SKM-1 (cell line): ENCODE measurements at regions not wholly inside any gene's neighbourhood (a gene's known extent, or its start where the extent isn't known, plus 50 kb on each side); places are given as distances from the start of the nearest gene placed in this dataset.
"Not testable (repeated sequence)": the region's sequence is repeated elsewhere in the genome, so short reads cannot be mapped to it uniquely, and the experiment has no call there.

Experiments used
- DNase-seq: peaks from one replicate; lab custom pipeline; 2025; ENCODE audit not compliant: unreplicated experiment; lab: John Stamatoyannopoulos, UW

DNA sequence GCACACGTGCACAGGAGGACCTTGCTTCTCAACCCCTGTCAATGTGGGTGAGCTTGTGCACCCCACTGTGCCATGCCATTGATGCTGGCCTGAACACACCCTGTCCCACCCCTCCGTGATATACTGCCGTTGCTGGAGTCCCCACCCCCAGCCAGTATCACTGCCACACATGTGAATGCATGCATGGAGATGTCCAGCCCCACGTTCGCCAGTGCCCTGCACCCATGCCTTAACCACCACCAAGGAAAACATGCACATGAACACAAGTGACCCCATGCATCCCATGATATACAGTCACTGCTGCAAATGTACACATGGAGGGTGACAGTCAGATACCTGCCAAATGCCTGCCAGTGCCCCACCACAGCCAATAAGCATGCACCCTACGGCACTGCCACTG is 692.5 kb upstream of the ZWINT start:
- no peak for DNase-seq

DNA sequence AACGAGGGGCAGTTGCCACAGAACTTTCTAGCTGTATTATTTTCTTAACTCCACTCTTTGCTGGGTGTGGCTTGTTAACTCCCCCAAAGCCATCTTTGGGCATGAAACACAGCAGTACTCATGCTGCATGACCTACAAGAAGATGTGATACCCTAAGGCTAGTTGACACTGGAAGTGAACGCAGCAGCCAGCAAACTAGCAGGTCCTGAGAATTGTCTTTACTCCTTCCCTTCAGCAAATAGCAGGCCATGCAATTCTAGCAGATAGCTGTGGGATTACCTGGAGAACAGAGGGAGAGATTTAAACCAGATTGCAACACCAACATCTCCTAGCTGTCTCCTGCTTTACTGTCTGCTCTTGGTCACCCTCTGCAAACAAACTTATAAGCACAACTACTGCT is 688.0 kb upstream of the ZWINT start:
- no peak for DNase-seq

DNA sequence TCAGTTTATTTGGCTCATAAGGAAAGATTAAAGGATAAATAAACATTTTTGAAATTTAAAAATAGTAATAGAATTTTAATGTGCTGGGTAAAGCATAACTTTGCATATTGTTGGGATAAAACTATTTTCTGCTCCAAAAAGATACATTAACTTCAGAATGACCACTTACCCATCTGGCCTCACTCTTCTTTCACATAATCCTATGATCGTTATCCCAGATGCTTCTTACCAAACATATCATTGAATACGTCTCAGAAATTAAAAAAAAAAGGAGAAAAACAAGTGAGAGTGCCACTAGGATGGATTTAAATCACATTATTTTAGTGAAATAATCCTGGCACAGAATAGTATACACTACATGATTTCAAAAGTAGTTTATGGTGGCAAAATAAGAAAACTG is 677.5 kb upstream of the ZWINT start:
- no peak for DNase-seq

DNA sequence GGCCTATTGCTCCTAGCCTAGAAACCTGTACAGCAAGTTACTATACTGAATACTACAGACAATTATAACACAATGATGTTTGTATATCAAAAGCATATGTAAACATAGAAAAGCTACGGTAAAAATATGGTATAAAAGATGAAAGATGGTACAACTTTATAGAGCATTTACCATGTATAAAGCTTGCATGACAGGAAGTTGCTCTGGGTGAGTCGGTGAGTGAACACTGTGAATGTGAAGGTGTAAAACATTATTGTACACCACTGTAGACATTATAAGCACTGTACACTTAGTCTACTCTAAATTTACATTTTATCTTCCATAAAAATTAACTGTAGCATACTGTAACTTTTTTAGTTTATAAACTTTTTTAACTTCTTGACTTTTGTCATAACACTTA is 674.3 kb upstream of the ZWINT start:
- DNase-seq = no peak

DNA sequence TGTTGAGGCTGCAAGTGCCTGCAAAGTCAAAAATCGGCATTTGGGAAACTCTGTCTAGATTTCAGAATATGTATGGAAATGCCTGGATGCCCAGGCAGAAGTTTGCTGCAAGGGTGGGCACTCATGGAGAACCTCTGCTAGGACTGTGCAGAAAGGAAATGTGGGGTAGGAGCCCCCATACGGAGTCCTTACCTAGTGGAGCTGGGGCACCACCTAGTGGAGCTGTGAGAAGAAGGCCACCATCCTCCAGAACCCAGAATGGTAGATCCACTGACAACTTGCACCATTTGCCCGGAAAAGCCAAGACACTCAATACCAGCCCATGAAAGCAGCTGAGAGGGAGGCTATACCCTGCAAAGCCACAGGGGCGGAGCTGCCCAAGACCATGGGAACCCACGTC is 671.2 kb upstream of the ZWINT start:
- DNase-seq = not testable (repeated sequence)

DNA sequence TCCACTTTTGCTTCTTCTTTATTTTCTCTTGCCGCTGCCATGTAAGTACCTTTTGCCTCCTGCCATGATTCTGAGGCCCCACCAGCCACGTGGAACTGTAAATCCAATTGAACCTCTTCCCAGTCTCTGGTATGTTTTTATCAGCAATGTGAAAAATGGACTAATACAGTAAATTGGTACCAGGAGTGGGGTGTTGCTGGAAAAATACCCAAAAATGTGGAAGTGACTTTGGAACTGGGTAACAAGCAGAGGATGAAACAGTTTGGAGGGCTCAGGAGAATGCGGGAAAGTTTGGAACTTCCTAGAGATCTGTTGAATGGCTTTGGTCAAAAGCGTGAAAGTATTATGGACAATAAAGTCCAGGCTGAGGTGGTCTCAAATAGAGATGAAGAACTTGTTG is 670.3 kb upstream of the ZWINT start:
- no peak for DNase-seq

DNA sequence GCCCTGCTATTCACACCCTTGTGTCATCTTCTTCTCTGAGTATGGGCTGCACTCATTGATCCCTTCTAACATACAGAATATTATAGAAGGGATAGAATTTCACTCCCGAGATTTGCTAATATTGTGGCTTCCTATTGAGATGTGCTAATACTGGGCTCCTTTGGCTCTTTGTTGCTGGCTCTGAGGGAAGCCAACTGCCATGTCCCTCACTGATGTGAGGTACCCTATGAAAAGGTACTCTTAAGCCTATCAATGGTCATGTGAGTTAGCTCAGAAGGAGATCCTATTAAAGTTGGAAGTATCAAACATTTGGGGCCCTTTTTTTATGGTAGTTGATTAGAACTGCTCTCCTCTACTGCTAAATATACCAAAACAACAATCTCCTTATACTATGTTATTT is 665.2 kb upstream of the ZWINT start:
- DNase-seq = no peak

DNA sequence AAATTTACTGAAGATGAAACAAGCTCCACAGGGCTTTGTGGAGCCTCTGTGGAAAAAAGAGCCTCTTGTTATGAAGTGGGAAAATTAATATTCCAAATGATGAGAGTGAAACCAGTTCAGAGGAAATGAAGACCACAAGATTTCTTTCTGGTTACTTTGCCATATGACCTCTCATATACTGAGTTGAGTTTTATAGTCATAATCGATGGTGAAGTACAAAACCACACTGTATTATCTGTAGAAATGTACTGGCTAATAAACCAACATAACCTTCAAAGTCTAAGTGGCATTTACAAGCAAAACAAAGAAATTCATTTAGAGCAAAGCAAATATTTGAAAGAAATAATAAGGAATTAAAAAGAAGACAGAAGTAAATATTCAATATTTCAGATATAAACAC is 662.6 kb upstream of the ZWINT start:
- DNase-seq = no peak

DNA sequence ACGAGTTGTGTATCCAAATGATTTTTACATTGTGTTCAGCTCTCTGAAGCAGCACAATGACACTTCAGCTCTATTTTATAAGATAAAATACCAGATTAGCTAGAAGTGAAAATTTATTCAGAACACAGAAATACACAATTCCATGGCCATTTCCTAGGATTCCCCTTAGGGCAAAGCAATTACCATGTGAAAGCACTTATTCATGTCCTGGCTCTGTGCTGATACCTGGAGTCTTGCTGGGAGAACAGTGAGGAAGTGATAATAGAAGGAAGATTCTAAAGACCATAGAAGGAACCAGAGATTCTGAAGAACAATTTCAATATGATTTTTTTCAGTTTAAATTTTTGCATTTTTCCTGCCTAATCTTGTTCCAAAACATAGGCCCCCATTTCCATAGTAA is 657.4 kb upstream of the ZWINT start:
- DNase-seq = no peak

DNA sequence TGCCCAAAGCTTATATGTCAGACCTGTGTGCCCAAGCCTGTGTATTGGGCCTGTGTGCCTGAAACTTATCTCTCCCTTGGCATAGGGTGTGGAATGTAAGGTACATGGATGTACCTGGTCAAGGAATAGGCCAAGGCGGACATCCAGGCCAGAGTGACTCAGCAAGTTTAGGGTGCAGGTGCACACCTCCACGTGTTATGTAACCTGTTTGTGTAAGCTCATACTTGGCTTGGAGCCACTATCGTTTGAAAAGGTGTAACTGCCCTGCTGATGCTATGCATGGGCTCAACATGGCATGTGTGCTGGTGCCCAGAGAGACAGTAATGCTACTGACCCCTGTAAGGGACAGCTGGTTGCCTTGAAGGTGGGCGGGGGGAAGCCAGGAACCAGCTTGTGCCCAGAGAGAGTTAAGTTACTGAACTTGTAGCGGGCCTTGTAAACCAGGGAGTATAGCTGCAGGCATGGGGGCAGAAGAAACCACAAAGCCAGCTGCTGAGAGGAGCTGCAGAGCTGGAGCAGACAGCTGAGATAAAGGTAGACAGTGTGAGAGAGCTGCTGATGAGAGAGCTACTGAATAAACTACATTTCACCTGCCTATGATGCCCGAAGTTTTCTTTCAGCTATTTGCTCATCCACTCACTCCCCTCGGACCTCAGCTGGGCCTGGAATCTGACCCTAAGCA is 656.4 kb upstream of the ZWINT start:
- no peak for DNase-seq

DNA sequence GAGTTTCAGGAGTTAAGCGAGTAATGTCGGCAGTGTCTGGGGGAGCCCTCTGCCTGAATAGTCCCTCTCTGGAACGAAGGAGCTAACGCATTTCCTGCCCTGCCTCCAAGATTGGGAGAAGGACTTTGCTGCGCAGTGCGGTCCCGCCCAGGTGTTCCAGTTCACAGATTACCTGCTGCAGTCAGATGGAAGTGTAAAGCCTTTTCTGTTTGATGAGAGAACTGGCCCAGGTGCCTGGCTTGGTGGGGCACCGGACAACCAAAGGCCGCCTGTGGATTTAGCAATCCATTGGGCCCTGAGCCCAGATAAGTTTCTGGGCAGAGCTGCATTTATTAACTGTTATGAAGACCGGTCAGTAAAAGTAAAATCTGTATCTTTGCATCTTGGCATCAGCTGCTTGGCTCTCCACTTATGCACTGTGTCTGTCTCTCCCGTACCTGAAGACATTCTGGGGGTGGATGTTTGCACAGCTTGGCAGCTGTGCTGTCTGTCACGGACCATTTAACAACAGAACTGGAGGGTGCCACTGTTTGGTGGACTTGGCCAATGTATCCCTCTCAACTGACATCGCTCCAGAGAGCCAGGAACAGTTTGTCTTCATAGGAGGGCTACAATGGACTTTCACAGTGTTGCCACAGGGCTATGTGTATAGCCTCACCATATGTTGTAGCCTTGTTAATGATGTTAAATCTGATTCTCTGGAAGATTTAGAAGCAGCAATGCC is 654.7 kb upstream of the ZWINT start:
- DNase-seq = no peak

DNA sequence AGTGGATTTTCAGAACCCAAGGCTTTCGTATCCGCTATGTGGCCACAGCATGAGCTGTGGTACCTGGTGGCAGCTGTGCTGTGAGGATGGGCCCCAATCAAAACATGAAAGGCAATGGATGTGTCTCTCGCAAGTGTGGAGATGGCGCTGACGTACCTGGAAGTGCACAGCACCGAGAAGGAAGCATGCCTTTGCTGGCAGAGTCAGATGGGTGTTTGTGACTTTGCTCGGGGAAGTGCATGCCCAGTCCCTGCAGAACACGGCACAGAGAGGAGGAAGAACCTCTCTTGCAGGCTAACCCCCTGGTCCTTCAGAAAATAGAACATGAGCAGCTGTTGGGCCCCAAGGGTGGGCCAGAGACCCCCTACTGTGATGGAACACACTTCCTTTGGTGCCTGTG is 654.1 kb upstream of the ZWINT start:
- DNase-seq = no peak

DNA sequence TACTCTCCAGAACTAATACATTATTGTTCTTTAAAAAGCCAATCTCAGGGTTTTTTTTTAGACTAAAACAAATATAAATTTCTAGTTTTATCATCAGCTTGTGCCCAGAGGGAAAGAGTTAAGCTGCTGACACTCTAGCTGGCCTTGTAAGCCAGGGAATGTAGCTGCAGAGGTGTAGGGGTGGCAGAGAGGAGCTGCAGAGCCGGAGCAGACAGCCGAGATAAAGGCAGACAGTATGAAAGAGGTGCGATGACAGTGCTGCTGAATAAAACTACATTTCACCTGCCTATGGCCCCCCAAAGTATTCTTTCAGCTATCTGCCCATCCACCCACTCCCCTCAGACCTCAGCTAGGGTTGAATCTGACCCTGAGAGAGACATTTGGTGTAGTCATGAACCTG is 653.7 kb upstream of the ZWINT start:
- DNase-seq = no peak

DNA sequence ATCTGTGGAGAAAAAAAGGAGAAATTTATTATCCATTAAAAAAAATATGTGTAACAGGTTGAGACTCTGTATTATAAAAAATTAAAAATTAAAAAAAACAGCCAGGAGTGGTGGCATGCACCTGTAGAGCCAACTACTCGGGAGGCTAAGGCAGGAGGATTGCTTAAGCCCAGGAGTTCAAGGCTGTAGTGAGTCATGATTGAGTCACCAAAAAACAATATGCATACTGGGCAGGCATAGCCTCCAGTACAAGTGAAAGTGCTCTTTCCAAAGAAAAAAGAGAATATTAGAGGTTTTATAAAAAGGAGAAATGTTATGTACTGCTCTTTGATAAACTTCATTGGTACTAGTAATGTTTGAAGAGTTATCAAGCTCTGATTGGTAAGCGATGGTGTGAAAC is 647.1 kb upstream of the ZWINT start:
- DNase-seq = no peak

DNA sequence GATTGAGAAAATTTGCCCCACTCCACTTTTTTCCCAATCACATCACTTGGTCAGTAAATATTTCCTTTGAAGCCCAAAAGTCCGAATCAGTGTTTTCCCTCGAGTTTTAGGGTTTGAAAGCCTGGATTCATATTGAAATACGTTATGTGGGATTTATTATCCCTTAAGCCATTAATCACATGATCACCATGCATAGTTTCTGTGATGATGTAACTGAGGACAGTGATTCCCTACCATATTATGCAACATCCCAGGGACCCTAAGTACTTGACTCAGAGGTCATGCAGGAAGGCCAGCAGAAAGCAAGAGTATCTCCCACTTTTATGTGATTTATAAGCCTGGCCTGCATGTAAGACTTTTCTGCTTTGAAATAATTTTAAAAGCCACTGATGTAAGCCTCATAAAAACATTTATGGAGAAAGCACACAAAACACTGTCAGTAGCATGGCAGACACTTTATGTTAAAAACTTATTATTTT is 630.6 kb upstream of the ZWINT start:
- DNase-seq = no peak

DNA sequence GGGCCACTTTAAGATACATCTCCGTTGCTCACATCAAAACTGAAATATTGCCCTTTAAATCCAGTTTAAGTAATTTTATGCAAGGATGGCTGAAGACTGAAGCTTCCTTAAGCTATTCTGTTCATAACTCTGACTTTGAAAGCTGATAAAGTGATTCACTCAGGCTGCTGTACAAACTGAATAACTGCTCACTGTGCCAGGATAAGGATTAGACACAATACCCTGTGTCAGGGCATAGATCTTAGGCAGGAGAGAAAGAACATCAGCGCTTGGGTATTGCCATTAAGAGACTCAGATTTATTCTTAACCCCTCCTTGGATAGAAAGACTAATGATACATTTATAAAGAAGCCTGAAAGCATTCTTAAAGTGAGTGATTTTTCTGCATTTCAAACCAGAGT is 614.5 kb upstream of the ZWINT start:
- DNase-seq = no peak

DNA sequence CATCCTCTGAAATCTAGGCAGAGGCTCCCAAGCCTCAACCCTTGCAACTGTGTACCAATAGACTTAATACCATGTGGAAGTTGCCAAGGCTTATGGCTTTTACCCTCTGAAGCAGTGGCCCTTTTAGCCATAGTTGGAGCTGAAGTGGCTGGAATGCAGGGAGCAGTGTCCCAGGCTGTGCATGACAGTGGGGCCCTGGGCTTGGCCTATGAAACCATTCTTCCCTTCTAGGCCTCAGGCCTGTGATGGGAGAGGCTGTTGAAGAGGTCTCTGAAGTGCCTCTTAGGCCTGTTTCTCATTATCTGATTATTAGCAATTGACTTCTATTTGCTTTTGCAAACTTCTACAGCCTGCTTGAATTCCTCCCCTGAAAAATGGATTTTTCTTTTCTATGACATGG is 612.7 kb upstream of the ZWINT start:
- no peak for DNase-seq

DNA sequence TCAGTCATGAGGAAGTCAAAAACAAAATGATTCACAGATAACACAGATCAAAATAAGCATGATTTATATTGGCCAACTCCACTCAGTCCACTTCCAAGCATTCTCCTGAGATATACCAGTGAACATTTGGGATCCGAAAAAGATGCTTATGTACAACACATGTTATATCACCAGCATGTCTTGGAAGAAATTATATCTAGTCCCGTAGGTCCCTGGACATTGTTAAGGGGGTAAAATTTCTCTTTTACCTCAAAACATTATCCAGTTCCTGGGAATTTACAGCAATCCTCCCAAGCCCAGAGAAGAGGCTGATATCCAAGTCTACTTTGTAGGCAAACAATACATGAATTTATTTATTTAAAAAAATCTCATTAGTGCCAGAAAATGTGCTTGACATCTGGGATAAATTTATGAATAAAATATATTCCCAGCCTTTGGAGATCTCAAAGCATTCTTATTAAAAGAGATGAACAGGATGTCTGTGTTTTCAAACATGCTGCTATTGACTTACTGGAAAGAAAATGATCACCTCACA is 582.2 kb upstream of the ZWINT start:
- no peak for DNase-seq

DNA sequence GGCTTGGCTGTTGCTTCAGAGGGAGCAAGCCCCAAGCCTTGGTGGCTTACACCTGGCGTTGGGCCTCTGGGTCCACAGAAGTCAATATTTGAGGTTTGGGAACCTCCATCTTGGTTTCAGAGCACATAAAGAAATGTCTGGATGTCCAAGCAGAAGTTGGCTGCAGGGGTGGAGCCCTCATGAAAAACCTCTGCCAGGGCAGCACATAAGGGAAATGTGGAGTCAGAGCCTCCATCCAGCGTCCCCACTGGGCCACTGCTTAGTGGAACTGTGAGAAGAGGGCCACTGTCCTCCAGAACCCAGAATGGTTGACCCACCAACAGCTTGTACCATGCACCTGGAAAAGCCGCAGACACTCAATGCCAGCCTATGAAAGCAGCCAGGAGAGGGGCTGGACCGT is 573.5 kb upstream of the ZWINT start:
- no peak for DNase-seq

DNA sequence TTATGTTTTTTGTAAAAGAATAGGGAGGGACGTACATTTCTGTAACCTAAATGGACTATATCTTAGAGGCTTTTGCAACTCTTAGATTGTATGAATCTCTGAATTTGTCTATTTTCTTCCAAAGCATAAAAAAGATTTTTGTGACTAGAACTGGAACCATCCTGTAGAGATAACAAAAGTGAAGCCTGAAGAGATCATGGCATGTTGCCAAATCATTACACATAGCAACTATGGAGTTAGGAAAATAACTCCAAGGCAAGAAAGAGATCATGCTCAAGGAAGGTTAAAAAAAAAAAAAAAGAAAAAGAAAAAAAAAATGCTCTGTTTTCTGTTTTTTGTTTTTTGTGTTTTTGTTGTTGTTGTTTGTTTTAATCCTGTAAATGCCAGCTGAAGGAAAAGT is 567.7 kb upstream of the ZWINT start:
- no peak for DNase-seq

DNA sequence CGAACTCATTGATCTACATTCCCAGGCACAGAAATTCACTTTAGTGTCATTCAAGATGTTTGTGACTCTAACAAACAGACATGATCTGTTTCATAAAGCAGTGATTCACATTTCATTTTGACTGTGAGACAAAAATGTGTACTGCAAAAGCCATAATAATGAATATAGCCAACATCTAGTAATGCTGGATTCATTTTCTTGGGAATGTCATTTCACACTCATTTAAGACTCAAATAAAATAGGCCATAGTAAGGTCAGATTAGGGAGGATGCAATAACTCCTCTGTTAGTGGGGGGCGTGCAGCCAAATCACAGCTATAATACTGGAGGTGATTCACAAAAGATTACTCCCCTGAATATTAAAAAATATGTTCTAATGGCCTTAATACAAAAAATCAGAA is 566.6 kb upstream of the ZWINT start:
- DNase-seq = no peak

DNA sequence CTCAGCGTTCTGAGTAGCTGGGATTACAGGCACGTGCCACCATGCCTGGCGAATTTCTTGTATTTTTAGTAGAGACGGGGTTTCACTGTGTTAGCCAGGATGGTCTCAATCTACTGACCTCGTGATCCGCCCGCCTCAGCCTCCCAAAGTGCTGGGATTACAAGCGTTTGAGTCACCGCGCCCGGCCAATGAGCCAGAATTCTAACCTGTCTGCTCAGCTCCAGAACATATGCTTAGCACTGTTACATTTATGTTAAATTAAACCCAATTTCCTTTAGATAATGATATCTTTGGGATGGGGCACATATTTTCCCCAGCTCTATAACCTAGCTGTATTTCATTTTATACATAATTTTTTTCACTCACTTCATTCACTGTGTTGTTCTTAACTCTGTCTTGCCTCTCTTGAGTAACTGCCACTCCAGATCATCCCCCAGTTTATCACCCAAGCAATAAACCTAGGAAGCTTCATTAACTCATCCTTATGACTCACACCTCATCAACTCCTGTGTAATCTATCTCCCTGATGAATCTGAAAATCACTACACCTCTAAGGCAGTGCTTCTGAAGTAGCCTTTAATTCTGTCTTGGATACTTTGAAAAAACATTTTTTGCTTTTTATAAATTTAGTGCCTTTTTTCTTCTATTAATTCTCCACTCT is 559.7 kb upstream of the ZWINT start:
- DNase-seq = no peak
